Right atrium auricular region (tissue), 2 donors: ENCODE measurements at regions not wholly inside any gene's neighbourhood (a gene's known extent, or its start where the extent isn't known, plus 50 kb on each side); places are given as distances from the start of the nearest gene placed in this dataset.

ENCODE experiments used
- DNase-seq: peaks from one replicate; pipeline ENCODE4 v3.0.0-alpha.2; 2019; ENCODE audit warnings: low spot score
- H3K27ac ChIP-seq, 2 donors: fragments of 200-600 bp; sonication (generic); 1 replicate in 1 of 2; 2 replicates in 1 of 2; pipeline ENCODE4 v1.5.1; 2016 to 2019
- H3K27me3 ChIP-seq, 2 donors: fragments of 200-600 bp; sonication (generic); one replicate each; pipeline versions ENCODE4 v1.5.1 to v1.6.0; 2017 to 2019
- H3K36me3 ChIP-seq: fragments of 200-600 bp; sonication (generic); one replicate; pipeline ENCODE4 v1.5.1; 2016
- H3K4me1 ChIP-seq, 2 donors: fragments of 200-600 bp; sonication (generic); one replicate each; pipeline versions ENCODE4 v1.5.1 to v1.6.0; 2017 to 2019
- H3K4me3 ChIP-seq, 2 donors: fragments of 200-600 bp; sonication (generic); 1 replicate in 1 of 2; 2 replicates in 1 of 2; pipeline ENCODE4 v1.5.1; 2017 to 2019; ENCODE audit warnings: mild to moderate bottlenecking in 1 of 2, moderate library complexity in 1 of 2
- H3K9me3 ChIP-seq, 2 donors: fragments of 200-600 bp; sonication (generic); one replicate each; pipeline ENCODE4 v1.5.1; 2019
- TF ChIP-seq, protein P1 (sequence below), 2 donors: fragments of 200-600 bp; sonication (generic); IDR thresholded peaks; one replicate each; pipeline ENCODE4 v1.5.1; 2019; ENCODE audit warnings: antibody characterized with exemption in 2 of 2

- TF ChIP-seq, protein P1, sequence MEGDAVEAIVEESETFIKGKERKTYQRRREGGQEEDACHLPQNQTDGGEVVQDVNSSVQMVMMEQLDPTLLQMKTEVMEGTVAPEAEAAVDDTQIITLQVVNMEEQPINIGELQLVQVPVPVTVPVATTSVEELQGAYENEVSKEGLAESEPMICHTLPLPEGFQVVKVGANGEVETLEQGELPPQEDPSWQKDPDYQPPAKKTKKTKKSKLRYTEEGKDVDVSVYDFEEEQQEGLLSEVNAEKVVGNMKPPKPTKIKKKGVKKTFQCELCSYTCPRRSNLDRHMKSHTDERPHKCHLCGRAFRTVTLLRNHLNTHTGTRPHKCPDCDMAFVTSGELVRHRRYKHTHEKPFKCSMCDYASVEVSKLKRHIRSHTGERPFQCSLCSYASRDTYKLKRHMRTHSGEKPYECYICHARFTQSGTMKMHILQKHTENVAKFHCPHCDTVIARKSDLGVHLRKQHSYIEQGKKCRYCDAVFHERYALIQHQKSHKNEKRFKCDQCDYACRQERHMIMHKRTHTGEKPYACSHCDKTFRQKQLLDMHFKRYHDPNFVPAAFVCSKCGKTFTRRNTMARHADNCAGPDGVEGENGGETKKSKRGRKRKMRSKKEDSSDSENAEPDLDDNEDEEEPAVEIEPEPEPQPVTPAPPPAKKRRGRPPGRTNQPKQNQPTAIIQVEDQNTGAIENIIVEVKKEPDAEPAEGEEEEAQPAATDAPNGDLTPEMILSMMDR (IDR thresholded peaks at IDR 0.05): no peak
- H3K4me1 ChIP-seq: no peaks in the 10 kb centered on the region
- H3K27ac ChIP-seq: no peak overlapping the region
- no peaks in the 10 kb centered on the region for H3K9me3 ChIP-seq
- no peaks in the 10 kb centered on the region for H3K27me3 ChIP-seq
- H3K4me3 ChIP-seq: no peak overlapping the region
- DNase-seq: no peak
- H3K36me3 ChIP-seq: no peaks in the 10 kb centered on the region
These were observed 446.6 kb upstream of the THBS1 start for GRCh38 chr15:39134282-39134681.

DNA sequence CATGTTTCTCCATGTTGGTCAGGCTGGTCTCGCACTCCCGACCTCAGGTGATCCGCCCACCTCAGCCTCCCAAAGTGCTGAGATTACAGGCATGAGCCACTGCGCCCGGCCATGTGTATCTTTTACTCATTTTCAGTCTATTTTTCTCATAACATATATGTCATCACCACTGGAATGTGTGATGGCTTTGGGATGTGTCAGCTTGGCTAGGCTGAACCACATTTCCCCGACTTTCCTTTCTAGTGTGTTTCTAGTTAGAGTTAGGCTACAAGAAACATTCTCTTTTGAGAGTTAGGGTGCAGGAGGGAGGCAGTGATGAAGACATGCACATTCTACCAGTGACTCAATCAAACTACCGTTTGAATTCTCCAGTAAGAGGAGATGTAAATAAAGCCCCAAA, 444.9 kb upstream of the THBS1 start:
- DNase-seq: no peak
- Histone ChIP-seq H3K27me3 (no peaks in the 10 kb centered on the region), H3K4me3 (no peak overlapping the region), H3K9me3 (no peaks in the 10 kb centered on the region), H3K36me3 (no peaks in the 10 kb centered on the region), H3K27ac (no peak overlapping the region), H3K4me1 (no peaks in the 10 kb centered on the region)
- TF ChIP-seq, protein P1 (IDR thresholded peaks at IDR 0.05): no peak

- TF ChIP-seq, protein P1 (IDR thresholded peaks at IDR 0.05): no peak
- Histone ChIP-seq H3K27ac (no peak overlapping the region), H3K4me3 (no peak overlapping the region), H3K36me3 (no peaks in the 10 kb centered on the region), H3K9me3 (no peaks in the 10 kb centered on the region), H3K4me1 (no peaks in the 10 kb centered on the region), H3K27me3 (no peaks in the 10 kb centered on the region)
- no peak for DNase-seq
These were observed 441.3 kb upstream of the THBS1 start for GRCh38 chr15:39139431-39140059.

GRCh38 chr15:39140060-39140604, 440.7 kb upstream of the THBS1 start:
- no peak for DNase-seq
- H3K36me3 ChIP-seq: no peaks in the 10 kb centered on the region
- H3K9me3 ChIP-seq: no peaks in the 10 kb centered on the region
- no peaks in the 10 kb centered on the region for H3K27me3 ChIP-seq
- TF ChIP-seq, protein P1 (IDR thresholded peaks at IDR 0.05): no peak
- no peak overlapping the region for H3K4me3 ChIP-seq
- H3K4me1 ChIP-seq: no peaks in the 10 kb centered on the region
- H3K27ac ChIP-seq: no peak overlapping the region

GRCh38 chr15:39142500-39142899, 438.4 kb upstream of the THBS1 start:
- no peaks in the 10 kb centered on the region for H3K9me3 ChIP-seq
- no peak overlapping the region for H3K27ac ChIP-seq

More at GRCh38 chr15:39142500-39142899, 438.4 kb upstream of the THBS1 start:
- no peak for DNase-seq
- Histone ChIP-seq H3K36me3 (no peaks in the 10 kb centered on the region), H3K4me3 (no peak overlapping the region), H3K27me3 (no peaks in the 10 kb centered on the region), H3K4me1 (no peaks in the 10 kb centered on the region)
- TF ChIP-seq, protein P1 (IDR thresholded peaks at IDR 0.05): no peak
